ENCODE measurements at regions not wholly inside any gene's neighbourhood (a gene's known extent, or its start where the extent isn't known, plus 50 kb on each side); places are given as distances from the start of the nearest gene placed in this dataset.
"Not testable (repeated sequence)": the region's sequence is repeated elsewhere in the genome, so short reads cannot be mapped to it uniquely, and the experiment has no call there.

DNA sequence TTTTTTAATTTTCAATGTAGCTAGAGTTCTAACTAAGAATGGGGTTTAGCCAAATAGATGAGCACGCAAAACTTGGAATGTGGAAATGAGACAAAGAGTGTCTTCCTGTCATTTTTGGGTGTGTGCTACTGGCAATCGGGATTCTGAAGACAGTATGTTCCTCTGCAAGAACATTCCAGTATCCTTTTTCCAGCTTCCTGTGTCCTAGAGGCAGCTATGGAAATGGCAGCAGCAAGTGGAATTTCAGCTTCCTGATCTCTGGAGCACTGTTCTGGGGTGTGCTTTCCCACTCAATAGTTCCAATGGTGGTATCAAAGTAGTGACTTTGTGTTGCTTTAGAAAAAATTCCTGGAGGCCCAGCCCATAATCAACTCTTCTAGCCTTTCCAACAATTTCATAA, 642.9 kb upstream of the KCNMB2 start:
- Histone ChIP-seq H3K9me3 (ENCODE audit: control insufficient read depth, insufficient read depth, low read depth, low read length) (peaks cover 2% of the 10 kb centered on the region), H3K27ac (ENCODE audit: low read depth, low read length) (no peak overlapping the region), H3K36me3 (ENCODE audit: control insufficient read depth, insufficient read depth, low read length) (no peaks in the 10 kb centered on the region), H3K4me1 (ENCODE audit: control insufficient read depth, insufficient read depth, low read length) (no peaks in the 10 kb centered on the region), H3K9ac (ENCODE audit: low read length) (no peak overlapping the region), H3K27me3 (ENCODE audit: control insufficient read depth, insufficient read depth, low read length) (no peaks in the 10 kb centered on the region), H3K4me3 (ENCODE audit: low read depth, low read length) (no peak overlapping the region)

- H3K27me3 ChIP-seq (ENCODE audit: control insufficient read depth, insufficient read depth, low read length): no peaks in the 10 kb centered on the region
- H3K9ac ChIP-seq (ENCODE audit: low read length): no peak overlapping the region
- no peak overlapping the region for H3K4me3 ChIP-seq (ENCODE audit: low read depth, low read length)
- H3K4me1 ChIP-seq (ENCODE audit: control insufficient read depth, insufficient read depth, low read length): no peaks in the 10 kb centered on the region
- H3K27ac ChIP-seq (ENCODE audit: low read depth, low read length): no peak overlapping the region
- no peaks in the 10 kb centered on the region for H3K36me3 ChIP-seq (ENCODE audit: control insufficient read depth, insufficient read depth, low read length)
- peaks cover 11% of the 10 kb centered on the region for H3K9me3 ChIP-seq (ENCODE audit: control insufficient read depth, insufficient read depth, low read depth, low read length)
These were observed 642.0 kb upstream of the KCNMB2 start for GRCh38 chr3:177894081-177894728.

DNA sequence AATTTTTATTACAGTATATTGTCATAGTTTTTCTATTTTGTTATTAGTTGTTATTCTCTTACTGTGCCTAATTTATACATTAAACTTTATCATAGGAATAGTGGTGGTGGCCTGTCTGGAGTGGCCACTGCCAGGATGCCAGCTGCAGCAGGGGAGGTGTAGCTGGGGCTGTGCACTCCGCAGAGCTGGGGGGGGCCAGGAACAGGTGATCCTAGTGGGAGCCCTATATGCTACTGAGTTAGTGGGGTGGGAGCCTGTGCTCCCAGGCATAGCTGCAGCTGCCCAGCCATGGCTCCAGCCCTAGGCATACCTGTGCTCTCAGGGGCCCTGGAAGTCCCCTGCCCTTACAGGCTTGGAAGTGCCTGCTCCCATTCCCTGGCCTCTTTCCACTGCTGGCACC, 638.1 kb upstream of the KCNMB2 start:
- no peaks in the 10 kb centered on the region for H3K27me3 ChIP-seq (ENCODE audit: control insufficient read depth, insufficient read depth, low read length)
- no peak overlapping the region for H3K4me3 ChIP-seq (ENCODE audit: low read depth, low read length)
- no peaks in the 10 kb centered on the region for H3K4me1 ChIP-seq (ENCODE audit: control insufficient read depth, insufficient read depth, low read length)
- H3K27ac ChIP-seq (ENCODE audit: low read depth, low read length): no peak overlapping the region
- no peaks in the 10 kb centered on the region for H3K36me3 ChIP-seq (ENCODE audit: control insufficient read depth, insufficient read depth, low read length)
- H3K9me3 ChIP-seq (ENCODE audit: control insufficient read depth, insufficient read depth, low read depth, low read length): peaks cover 23% of the 10 kb centered on the region
- H3K9ac ChIP-seq (ENCODE audit: low read length): no peak overlapping the region

- Histone ChIP-seq H3K27ac (ENCODE audit: low read depth, low read length) (no peak overlapping the region), H3K4me1 (ENCODE audit: control insufficient read depth, insufficient read depth, low read length) (no peaks in the 10 kb centered on the region), H3K9ac (ENCODE audit: low read length) (no peak overlapping the region), H3K27me3 (ENCODE audit: control insufficient read depth, insufficient read depth, low read length) (no peaks in the 10 kb centered on the region), H3K9me3 (ENCODE audit: control insufficient read depth, insufficient read depth, low read depth, low read length) (peaks cover 23% of the 10 kb centered on the region), H3K36me3 (ENCODE audit: control insufficient read depth, insufficient read depth, low read length) (no peaks in the 10 kb centered on the region), H3K4me3 (ENCODE audit: low read depth, low read length) (no peak overlapping the region)
These were observed 636.8 kb upstream of the KCNMB2 start for GRCh38 chr3:177899275-177900067.

DNA sequence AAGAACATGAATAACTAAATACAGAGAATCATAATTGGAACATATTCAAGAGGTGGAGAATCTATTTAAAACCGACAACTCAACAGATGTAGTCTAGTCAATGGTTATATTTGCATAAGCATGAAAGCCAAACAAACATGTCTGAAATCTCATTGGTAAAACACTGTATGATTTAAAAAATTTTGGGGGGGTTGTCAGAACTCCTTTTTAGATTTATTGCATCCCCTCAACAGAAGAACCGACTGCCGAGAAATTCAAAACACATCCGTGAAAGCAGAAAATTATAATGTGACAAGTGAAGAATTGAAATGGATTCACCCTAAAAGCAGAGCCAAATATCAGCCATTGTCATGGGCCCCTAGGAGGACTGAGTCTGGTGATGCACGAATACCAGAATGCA, 633.4 kb upstream of the KCNMB2 start:
- Histone ChIP-seq H3K9me3 (ENCODE audit: control insufficient read depth, insufficient read depth, low read depth, low read length) (peaks cover 23% of the 10 kb centered on the region), H3K27me3 (ENCODE audit: control insufficient read depth, insufficient read depth, low read length) (no peaks in the 10 kb centered on the region), H3K4me1 (ENCODE audit: control insufficient read depth, insufficient read depth, low read length) (peaks cover 8% of the 10 kb centered on the region; the same call in 1 of the 2 replicates), H3K36me3 (ENCODE audit: control insufficient read depth, insufficient read depth, low read length) (no peaks in the 10 kb centered on the region), H3K9ac (ENCODE audit: low read length) (no peak overlapping the region), H3K4me3 (ENCODE audit: low read depth, low read length) (no peak overlapping the region), H3K27ac (ENCODE audit: low read depth, low read length) (no peak overlapping the region)

DNA sequence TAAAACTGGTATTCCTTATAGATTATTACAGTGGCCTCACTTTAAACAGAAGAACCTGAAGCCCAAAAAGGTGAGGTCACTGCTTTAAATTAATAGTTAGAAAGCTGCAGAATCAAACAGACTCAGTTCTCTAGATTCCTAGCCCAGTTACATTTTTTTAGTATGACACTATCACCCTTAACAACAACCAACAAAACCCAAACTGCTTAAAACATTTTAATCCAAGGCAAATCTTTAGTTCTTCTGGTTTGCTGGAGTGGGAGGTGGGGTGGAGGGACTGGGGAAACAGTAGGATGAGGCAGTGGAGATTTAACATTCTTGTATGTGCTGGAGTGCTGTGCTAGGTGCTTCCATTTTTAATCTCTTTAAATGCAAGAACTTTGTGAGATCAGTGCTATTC, 631.6 kb upstream of the KCNMB2 start:
- no peaks in the 10 kb centered on the region for H3K36me3 ChIP-seq (ENCODE audit: control insufficient read depth, insufficient read depth, low read length)
- no peak overlapping the region for H3K27ac ChIP-seq (ENCODE audit: low read depth, low read length)
- no peak overlapping the region for H3K4me3 ChIP-seq (ENCODE audit: low read depth, low read length)
- H3K4me1 ChIP-seq (ENCODE audit: control insufficient read depth, insufficient read depth, low read length): peaks cover 8% of the 10 kb centered on the region; the same call in 1 of the 2 replicates
- H3K9ac ChIP-seq (ENCODE audit: low read length): no peak overlapping the region
- peaks cover 8% of the 10 kb centered on the region for H3K9me3 ChIP-seq (ENCODE audit: control insufficient read depth, insufficient read depth, low read depth, low read length)
- no peaks in the 10 kb centered on the region for H3K27me3 ChIP-seq (ENCODE audit: control insufficient read depth, insufficient read depth, low read length)

DNA sequence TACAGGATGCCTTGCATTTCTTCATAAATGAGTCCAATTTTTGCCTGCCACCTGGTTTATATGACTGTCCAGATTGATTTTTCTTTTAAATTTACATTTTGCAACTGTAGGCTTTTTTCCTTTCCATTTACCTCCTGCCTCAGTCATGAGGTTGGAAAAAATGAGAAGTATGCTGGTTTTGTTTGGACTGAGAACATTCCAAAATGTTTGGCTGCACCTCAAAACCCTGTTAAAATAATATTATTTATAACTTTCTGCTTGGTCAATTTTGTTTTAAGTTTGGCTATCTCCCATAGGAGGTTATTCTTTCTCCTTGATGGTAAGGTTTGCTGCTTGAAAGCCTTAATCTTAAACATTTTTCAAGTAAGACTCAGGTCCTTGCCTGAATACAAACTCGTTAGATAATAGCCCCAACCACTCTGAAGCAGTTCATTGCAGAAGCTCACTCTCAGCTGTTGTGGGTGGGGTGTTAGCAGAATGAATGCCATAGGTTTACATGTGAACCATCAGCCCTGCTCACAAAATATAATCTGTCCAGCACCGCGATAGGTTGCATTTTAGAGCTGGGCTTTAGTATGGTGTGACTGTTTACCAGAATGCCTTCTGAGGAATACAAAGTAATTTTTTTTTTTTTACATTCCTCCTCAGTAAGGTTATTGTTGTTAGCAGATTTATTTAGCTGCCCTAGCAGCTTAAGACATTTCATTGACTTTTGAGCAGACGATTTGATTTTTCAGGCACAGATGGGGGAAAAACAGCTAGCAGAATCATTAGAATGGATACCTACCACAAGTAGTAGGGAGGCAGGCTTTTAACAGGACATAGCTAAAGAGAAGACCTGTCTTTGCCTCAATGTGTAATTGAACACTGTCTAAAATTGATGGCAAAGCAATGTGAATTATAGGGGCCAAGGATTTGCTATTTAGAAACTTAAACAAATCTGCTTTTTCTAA, 630.8 kb upstream of the KCNMB2 start:
- Histone ChIP-seq H3K27me3 (ENCODE audit: control insufficient read depth, insufficient read depth, low read length) (no peaks in the 10 kb centered on the region), H3K9ac (ENCODE audit: low read length) (no peak overlapping the region), H3K27ac (ENCODE audit: low read depth, low read length) (no peak overlapping the region), H3K36me3 (ENCODE audit: control insufficient read depth, insufficient read depth, low read length) (no peaks in the 10 kb centered on the region), H3K4me3 (ENCODE audit: low read depth, low read length) (no peak overlapping the region), H3K9me3 (ENCODE audit: control insufficient read depth, insufficient read depth, low read depth, low read length) (0 out of 2 replicates have a peak, but pooled peaks cover 2% of the 10 kb centered on the region), H3K4me1 (ENCODE audit: control insufficient read depth, insufficient read depth, low read length) (peaks cover 8% of the 10 kb centered on the region; the same call in 1 of the 2 replicates)

GRCh38 chr3:177906126-177906511, 630.1 kb upstream of the KCNMB2 start:
- no peaks in the 10 kb centered on the region for H3K36me3 ChIP-seq (ENCODE audit: control insufficient read depth, insufficient read depth, low read length)
- no peak overlapping the region for H3K4me3 ChIP-seq (ENCODE audit: low read depth, low read length)
- H3K4me1 ChIP-seq (ENCODE audit: control insufficient read depth, insufficient read depth, low read length): peaks cover 8% of the 10 kb centered on the region; the same call in 1 of the 2 replicates
- H3K9ac ChIP-seq (ENCODE audit: low read length): no peak overlapping the region
- no peaks in the 10 kb centered on the region for H3K9me3 ChIP-seq (ENCODE audit: control insufficient read depth, insufficient read depth, low read depth, low read length)
- H3K27ac ChIP-seq (ENCODE audit: low read depth, low read length): no peak overlapping the region
- no peaks in the 10 kb centered on the region for H3K27me3 ChIP-seq (ENCODE audit: control insufficient read depth, insufficient read depth, low read length)

DNA sequence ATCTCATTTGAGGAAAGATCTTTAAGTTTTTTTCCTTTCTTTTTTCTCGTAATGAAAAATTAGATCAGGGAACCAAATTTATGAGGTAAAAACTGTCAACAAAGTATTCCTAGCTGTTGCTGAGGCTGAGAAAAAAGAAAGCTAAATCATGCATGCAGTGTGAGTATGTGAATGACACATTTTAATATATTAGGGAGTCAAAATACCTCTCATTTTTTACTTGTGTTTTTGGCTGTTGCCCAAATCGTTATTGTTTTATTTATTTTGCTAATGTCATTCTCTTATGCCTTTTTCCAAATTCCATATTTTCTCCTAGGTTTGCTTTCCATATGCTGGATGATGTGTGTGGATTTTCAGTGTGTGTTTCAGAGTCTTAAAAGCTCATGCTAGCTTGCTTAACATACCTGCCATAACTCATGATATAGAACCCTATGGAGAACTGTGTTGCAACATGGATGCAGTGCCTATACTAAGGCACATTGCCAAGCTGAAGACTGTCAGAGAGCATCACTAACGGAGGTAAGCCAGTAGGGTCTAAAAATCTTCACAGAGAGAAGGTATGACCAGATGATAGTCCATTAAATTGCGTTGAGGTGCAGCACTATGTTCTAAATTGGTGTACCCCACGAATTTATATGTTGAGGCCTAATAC, 629.5 kb upstream of the KCNMB2 start:
- peaks cover 8% of the 10 kb centered on the region; the same call in 1 of the 2 replicates for H3K4me1 ChIP-seq (ENCODE audit: control insufficient read depth, insufficient read depth, low read length)
- no peak overlapping the region for H3K4me3 ChIP-seq (ENCODE audit: low read depth, low read length)
- no peaks in the 10 kb centered on the region for H3K9me3 ChIP-seq (ENCODE audit: control insufficient read depth, insufficient read depth, low read depth, low read length)
- no peaks in the 10 kb centered on the region for H3K36me3 ChIP-seq (ENCODE audit: control insufficient read depth, insufficient read depth, low read length)
- no peak overlapping the region for H3K9ac ChIP-seq (ENCODE audit: low read length)
- no peaks in the 10 kb centered on the region for H3K27me3 ChIP-seq (ENCODE audit: control insufficient read depth, insufficient read depth, low read length)
- H3K27ac ChIP-seq (ENCODE audit: low read depth, low read length): no peak overlapping the region

- H3K4me3 ChIP-seq (ENCODE audit: low read depth, low read length); H3K27ac ChIP-seq (ENCODE audit: low read depth, low read length); H3K36me3 ChIP-seq (ENCODE audit: control insufficient read depth, insufficient read depth, low read length); H3K9ac ChIP-seq (ENCODE audit: low read length); H3K4me1 ChIP-seq (ENCODE audit: control insufficient read depth, insufficient read depth, low read length); H3K27me3 ChIP-seq (ENCODE audit: control insufficient read depth, insufficient read depth, low read length); H3K9me3 ChIP-seq (ENCODE audit: control insufficient read depth, insufficient read depth, low read depth, low read length): not testable (repeated sequence)
These were observed 626.7 kb upstream of the KCNMB2 start for GRCh38 chr3:177909530-177909929.

Measured in HUES6 (cell line).